SK-N-SH (cell line): ENCODE measurements at regions not wholly inside any gene's neighbourhood (a gene's known extent, or its start where the extent isn't known, plus 50 kb on each side); places are given as distances from the start of the nearest gene placed in this dataset.

Experiments used
- CTCF ChIA-PET: fragments of 300-600, 350-600 bp; formaldehyde crosslinking; extraction: SDS; loops from one replicate; lab custom pipeline; 2021; lab: Yijun Ruan, JAX
- POLR2A ChIA-PET: fragments of 350-600 bp; sonication (Branson Sonifier 250); formaldehyde crosslinking; extraction: SDS; loops from one replicate; lab custom pipeline; 2020; ENCODE audit warnings: antibody characterized with exemption, inconsistent platforms; lab: Yijun Ruan, JAX
- DNase-seq: peaks from one replicate; pipeline ENCODE4 v3.0.0; 2012
- H2AFZ ChIP-seq: fragments of 200-600 bp; sonication (generic); 2 replicates; pipeline ENCODE4 v1.8.1; 2016; ENCODE audit warnings: antibody characterized with exemption, mild to moderate bottlenecking, low read depth
- H3F3A ChIP-seq: fragments of 200-600 bp; sonication (generic); replicated peaks from 2 replicates; pipeline ENCODE3; 2016; ENCODE audit warnings: antibody characterized with exemption, mild to moderate bottlenecking; ENCODE audit not compliant: insufficient read depth
- H3K27ac ChIP-seq, 2 experiments: fragments of 200-500 bp in 1 of 2; fragments of 200-600 bp in 1 of 2; sonication (Bioruptor generic) in 1 of 2; sonication (generic), shearing (Covaris generic) in 1 of 2; 2 replicates each; pipeline versions ENCODE4 v1.5.1 to v1.6.1; 2014 to 2016; ENCODE audit warnings: low read depth in 2 of 2, inconsistent platforms in 1 of 2, low read length in 1 of 2, mild to moderate bottlenecking in 1 of 2, mixed read lengths in 1 of 2
- H3K27me3 ChIP-seq: fragments of 200-600 bp; sonication (generic), shearing (Covaris generic); 2 replicates; pipeline ENCODE4 v1.6.1; 2016; ENCODE audit warnings: mixed run types; ENCODE audit not compliant: insufficient read depth
- H3K36me3 ChIP-seq, 2 experiments: fragments of 200-500 bp in 1 of 2; fragments of 200-600 bp in 1 of 2; sonication (Bioruptor generic) in 1 of 2; sonication (generic) in 1 of 2; replicated peaks in 1 of 2; 2 replicates each; pipeline versions ENCODE3 to v1.5.1; 2014 to 2016; ENCODE audit warnings: low read length in 1 of 2, mild to moderate bottlenecking in 1 of 2; ENCODE audit not compliant: insufficient read depth in 2 of 2, control insufficient read depth in 1 of 2
- H3K4me1 ChIP-seq, 2 experiments: fragments of 200-500 bp in 1 of 2; fragments of 200-600 bp in 1 of 2; sonication (Bioruptor generic) in 1 of 2; sonication (generic), shearing (Covaris generic) in 1 of 2; 2 replicates each; pipeline versions ENCODE4 v1.5.1 to v1.6.1; 2014 to 2016; ENCODE audit warnings: low read depth in 1 of 2, low read length in 1 of 2, mixed run types in 1 of 2; ENCODE audit not compliant: insufficient read depth in 2 of 2, control insufficient read depth in 1 of 2
- H3K4me2 ChIP-seq: fragments of 200-600 bp; sonication (generic), shearing (Covaris generic); 2 replicates; pipeline ENCODE4 v1.6.1; 2017; ENCODE audit warnings: mixed run types
- H3K4me3 ChIP-seq, 2 experiments: fragments of 200-500 bp in 1 of 2; fragments of 200-600 bp in 1 of 2; sonication (Bioruptor generic) in 1 of 2; sonication (generic), shearing (Covaris generic) in 1 of 2; 2 replicates each; pipeline versions ENCODE4 v1.5.1 to v1.8.1; 2014 to 2016; ENCODE audit warnings: low read depth in 2 of 2, inconsistent platforms in 1 of 2, low read length in 1 of 2, mild to moderate bottlenecking in 1 of 2, mixed read lengths in 1 of 2, moderate library complexity in 1 of 2
- H3K79me2 ChIP-seq: fragments of 200-600 bp; sonication (generic); 2 replicates; pipeline ENCODE4 v1.8.1; 2017; ENCODE audit warnings: mild to moderate bottlenecking; ENCODE audit not compliant: insufficient read depth
- H3K9ac ChIP-seq: fragments of 200-600 bp; sonication (generic); 2 replicates; pipeline ENCODE4 v1.6.1; 2017; ENCODE audit warnings: mixed run types
- H3K9me2 ChIP-seq: fragments of 200-600 bp; sonication (generic); 2 replicates; pipeline ENCODE4 v1.6.1; 2017; ENCODE audit warnings: mixed run types
- H3K9me3 ChIP-seq: fragments of 200-600 bp; sonication (generic); 2 replicates; pipeline ENCODE4 v1.6.1; 2017; ENCODE audit warnings: mixed run types, mild to moderate bottlenecking, moderate library complexity
- H4K20me1 ChIP-seq: fragments of 200-600 bp; sonication (generic); 2 replicates; pipeline ENCODE4 v1.6.1; 2017; ENCODE audit warnings: mild to moderate bottlenecking, mixed run types; ENCODE audit not compliant: insufficient read depth
- CHD2 ChIP-seq: fragments of 150-350 bp; IDR thresholded peaks from 2 replicates; pipeline ENCODE4 v1.6.1; 2018; ENCODE audit warnings: low read length; ENCODE audit not compliant: partially characterized antibody
- CTCF ChIP-seq: fragments of 200-600 bp; sonication (generic); IDR thresholded peaks from 2 replicates; pipeline ENCODE4 v1.6.1; 2017; ENCODE audit warnings: antibody characterized with exemption, mild to moderate bottlenecking, moderate library complexity
- FOSL2 ChIP-seq: IDR thresholded peaks from 2 replicates; pipeline ENCODE4 v1.4.0; 2012; ENCODE audit warnings: low read depth, mild to moderate bottlenecking, moderate library complexity, borderline replicate concordance
- FOXJ3 ChIP-seq: sonication (generic); formaldehyde crosslinking; IDR thresholded peaks from 2 replicates; pipeline ENCODE4 v1.5.1; 2020; ENCODE audit warnings: mild to moderate bottlenecking, missing genetic modification reagents
- GATA2 ChIP-seq: sonication (generic); formaldehyde crosslinking; IDR thresholded peaks from 2 replicates; pipeline ENCODE4 v1.5.0; 2020; ENCODE audit warnings: mild to moderate bottlenecking, missing genetic modification reagents
- IRF3 ChIP-seq: fragments of 150-350 bp; IDR thresholded peaks from 2 replicates; pipeline ENCODE4 v1.6.1; 2016; ENCODE audit warnings: mild to moderate bottlenecking, low read depth, low read length
- MAX ChIP-seq: IDR thresholded peaks from 2 replicates; pipeline ENCODE4 v1.4.0; 2012; ENCODE audit warnings: low read depth
- MXI1 ChIP-seq: IDR thresholded peaks from 2 replicates; pipeline ENCODE4 v1.6.1; 2012; ENCODE audit warnings: mild to moderate bottlenecking, low read depth, low read length, improper control_type of control experiment
- NFIC ChIP-seq: IDR thresholded peaks from 2 replicates; pipeline ENCODE4 v1.4.0; 2012; ENCODE audit warnings: borderline replicate concordance
- PBX3 ChIP-seq: IDR thresholded peaks from 2 replicates; pipeline ENCODE4; 2012
- RAD21 ChIP-seq: IDR thresholded peaks from 2 replicates; pipeline ENCODE4 v1.6.1; 2012; ENCODE audit warnings: mild to moderate bottlenecking, low read length
- RCOR1 ChIP-seq: fragments of 150-350 bp; IDR thresholded peaks from 2 replicates; pipeline ENCODE4 v1.6.1; 2017; ENCODE audit warnings: antibody characterized with exemption, low read length
- REST ChIP-seq: IDR thresholded peaks from 2 replicates; pipeline ENCODE4 v1.6.1; 2012; ENCODE audit warnings: mild to moderate bottlenecking, low read depth, low read length, moderate library complexity
- RFX5 ChIP-seq: IDR thresholded peaks from 2 replicates; pipeline ENCODE4 v1.6.1; 2012; ENCODE audit warnings: mild to moderate bottlenecking, improper control_type of control experiment, low read length
- TAF1 ChIP-seq: IDR thresholded peaks from 2 replicates; pipeline ENCODE4 v1.6.1; 2012; ENCODE audit warnings: low read depth, mild to moderate bottlenecking, low read length, moderate library complexity, borderline replicate concordance
- USF2 ChIP-seq: fragments of 150-350 bp; IDR thresholded peaks from 2 replicates; pipeline ENCODE4 v1.6.1; 2017; ENCODE audit warnings: antibody characterized with exemption, low read length, low read depth, borderline replicate concordance
- WGBS: methylation state at CpG from one replicate; pipeline ENCODE4 v1.1.6; 2017; ENCODE audit warnings: low lambda C conversion rate; 5-methylcytosine and 5-hydroxymethylcytosine counted together

GRCh38 chr4:100054071-100054470 is 104.0 kb upstream of the H2AZ1 start (continued):
- TF ChIP-seq USF2 (no peak), CTCF (no peak)

- ChIA-PET POLR2A (no interaction called here), CTCF (interaction anchor here (1.0 kb wide), 1 partner anchor 26 kb away, joined by 3 read pairs; no protein-coding TSS in a partner anchor)
- H3K4me1 ChIP-seq: no peaks in the 10 kb centered on the region
- no peak overlapping the region for H3K27ac ChIP-seq
- H3K9me3 ChIP-seq: no peaks in the 10 kb centered on the region
- DNase-seq: no peak
- no peaks in the 10 kb centered on the region for H3K9me2 ChIP-seq
- no peaks in the 10 kb centered on the region for H4K20me1 ChIP-seq
- no peak overlapping the region for H2AFZ ChIP-seq
- no peak overlapping the region for H3K4me2 ChIP-seq
- H3K9ac ChIP-seq: no peak overlapping the region
- H3K27me3 ChIP-seq: no peaks in the 10 kb centered on the region
- no peaks in the 10 kb centered on the region for H3F3A ChIP-seq
- no peaks in the 10 kb centered on the region for H3K79me2 ChIP-seq
- no peaks in the 10 kb centered on the region for H3K36me3 ChIP-seq
- TF ChIP-seq FOSL2 (peak; percentile 22; the same call in 1 of the 2 replicates), REST (no peak), RFX5 (no peak)
- H3K4me3 ChIP-seq: no peak overlapping the region
Observed at GRCh38 chr4:100049872-100050271, 99.8 kb upstream of the H2AZ1 start.

- DNase-seq: no peak
- Histone ChIP-seq H3K9ac (no peak overlapping the region), H3F3A (no peaks in the 10 kb centered on the region), H4K20me1 (no peaks in the 10 kb centered on the region), H3K4me3 (no peak overlapping the region), H3K27me3 (no peaks in the 10 kb centered on the region), H3K4me1 (no peaks in the 10 kb centered on the region), H3K36me3 (no peaks in the 10 kb centered on the region), H2AFZ (no peak overlapping the region), H3K4me2 (no peak overlapping the region), H3K9me3 (no peaks in the 10 kb centered on the region), H3K79me2 (no peaks in the 10 kb centered on the region), H3K9me2 (no peaks in the 10 kb centered on the region), H3K27ac (no peak overlapping the region)
- WGBS: 42% methylated on average over 2 of the region's 2 CpGs
- POLR2A ChIA-PET: no interaction called here
- CTCF ChIA-PET: no interaction called here
- no peak for TF ChIP-seq RCOR1
- TF ChIP-seq MAX: no peak
- no peak for TF ChIP-seq FOXJ3 (CRISPR knock-in tag)
- TF ChIP-seq GATA2 (CRISPR knock-in tag): no peak
- no peak for TF ChIP-seq PBX3
- TF ChIP-seq RAD21: no peak
- no peak for TF ChIP-seq CHD2
- no peak for TF ChIP-seq IRF3
- no peak for TF ChIP-seq TAF1
- TF ChIP-seq NFIC: no peak
- no peak for TF ChIP-seq USF2
- no peak for TF ChIP-seq MXI1
Observed at GRCh38 chr4:100042711-100043110, 92.6 kb upstream of the H2AZ1 start.
